ENCODE measurements at regions not wholly inside any gene's neighbourhood (a gene's known extent, or its start where the extent isn't known, plus 50 kb on each side); places are given as distances from the start of the nearest gene placed in this dataset.
A peak's percentile ranks its signal among the peaks of the same experiment; 100 is the strongest.

DNA sequence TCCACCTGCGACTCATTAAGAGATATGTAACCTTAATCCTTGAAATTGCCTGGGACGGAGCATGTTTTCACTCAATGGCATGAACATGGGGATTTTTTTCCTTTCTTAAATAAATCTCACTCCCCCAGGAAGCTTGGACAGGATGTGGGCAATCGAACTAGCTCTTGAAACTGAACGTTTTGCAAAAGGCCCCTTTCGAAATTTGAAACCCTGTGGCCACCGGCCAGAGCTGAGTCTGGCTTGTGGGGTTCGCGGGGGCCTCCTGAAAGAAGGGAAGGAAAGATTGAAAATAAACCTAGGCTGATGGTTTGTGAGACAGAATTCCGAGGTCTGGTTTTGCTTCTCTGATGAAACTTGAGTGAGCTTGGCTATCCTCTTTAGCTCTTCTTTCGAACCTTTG, 101.4 kb upstream of the RTL1 start:
- DNase-seq = peak; percentile 14

DNA sequence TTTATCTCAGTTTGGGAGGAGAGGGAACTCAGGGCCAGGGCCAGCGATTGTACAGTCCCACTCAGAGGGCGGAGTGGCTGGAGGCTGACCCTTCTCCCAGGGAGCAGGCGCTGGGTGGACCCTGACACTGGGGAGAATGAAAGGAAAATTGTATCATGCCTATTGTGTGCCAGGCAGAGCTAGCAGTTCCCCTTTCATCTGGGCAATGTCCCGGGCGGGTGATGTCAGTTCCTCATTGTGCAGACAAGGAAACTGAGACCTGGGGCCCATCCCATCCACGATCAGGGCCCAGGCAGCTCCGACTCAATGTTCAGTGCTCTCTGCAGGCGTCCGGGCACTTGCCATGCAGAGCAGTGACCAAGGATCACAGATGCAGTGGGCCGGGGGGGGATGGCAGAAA, 101.9 kb upstream of the RTL1 start:
- DNase-seq = peak; percentile 61

DNA sequence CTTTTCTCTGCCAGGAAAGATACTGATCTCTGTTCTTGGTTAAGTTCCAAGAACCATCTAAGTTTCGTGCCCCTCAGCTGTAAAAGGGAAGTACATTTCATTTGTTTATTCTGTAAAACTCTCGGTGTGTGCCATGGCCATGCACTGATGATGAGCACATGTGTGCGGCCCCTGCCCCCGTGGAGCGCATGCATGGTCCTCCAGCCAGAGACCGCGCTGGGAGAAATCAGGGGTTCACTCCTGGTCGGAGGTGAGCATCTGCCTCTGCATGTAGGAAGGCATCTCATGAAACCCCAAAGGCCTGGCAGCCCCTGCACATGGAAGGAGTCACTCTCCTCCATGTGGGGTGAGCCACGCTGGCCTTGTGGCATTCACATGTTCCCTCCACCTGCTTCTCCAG, 102.5 kb upstream of the RTL1 start:
- peak; percentile 4 for DNase-seq

DNA sequence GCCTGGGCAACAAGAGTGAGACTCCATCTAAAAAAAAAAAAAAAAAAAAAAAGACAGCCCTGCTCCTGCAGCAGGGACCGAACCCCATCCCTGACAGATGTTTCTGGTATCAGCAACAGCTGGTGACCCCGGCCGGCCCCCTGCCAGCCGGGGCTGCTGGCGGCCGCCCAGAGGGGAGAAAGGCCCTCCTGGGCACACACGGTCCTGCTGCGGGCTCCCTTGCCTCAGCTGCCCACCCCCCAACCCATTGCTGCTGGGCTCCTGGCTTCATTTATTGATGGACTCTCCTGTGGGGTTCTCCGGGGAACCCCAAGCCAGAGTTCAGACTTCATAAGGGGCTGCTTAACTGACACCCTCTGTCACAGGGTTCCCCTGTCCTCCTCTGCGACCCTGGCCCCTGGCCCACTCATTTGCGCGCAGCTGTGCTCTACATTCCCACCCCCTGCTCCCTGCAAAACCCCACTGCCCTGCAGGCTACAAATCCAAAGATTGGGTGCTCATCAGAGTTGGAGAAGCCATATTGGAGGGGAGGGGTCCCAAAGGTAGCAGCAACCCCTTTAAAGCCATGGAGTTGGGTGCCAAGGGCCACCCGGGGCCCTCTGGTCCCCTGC, 103.6 kb upstream of the RTL1 start:
- DNase-seq = no peak

DNA sequence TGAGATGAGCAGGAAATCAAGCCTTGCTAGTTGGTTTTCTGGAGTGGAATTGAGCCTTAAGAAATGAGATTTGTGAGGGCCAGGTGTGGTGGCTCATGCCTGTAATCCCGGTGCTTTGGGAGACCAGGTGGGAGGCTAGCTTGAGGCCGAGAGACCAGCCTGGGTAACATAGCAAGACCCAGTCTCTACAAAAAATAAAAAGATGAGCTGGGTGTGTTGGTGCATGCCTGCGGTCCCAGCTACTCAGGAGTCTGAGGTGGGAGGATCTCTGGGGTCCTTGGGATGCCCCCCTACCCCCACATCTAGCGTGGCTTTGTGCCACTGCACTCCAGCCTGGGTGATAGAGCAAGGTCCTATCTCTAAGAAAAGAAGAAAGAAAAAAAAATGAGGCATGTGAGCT, 104.2 kb upstream of the RTL1 start:
- DNase-seq = no peak

DNA sequence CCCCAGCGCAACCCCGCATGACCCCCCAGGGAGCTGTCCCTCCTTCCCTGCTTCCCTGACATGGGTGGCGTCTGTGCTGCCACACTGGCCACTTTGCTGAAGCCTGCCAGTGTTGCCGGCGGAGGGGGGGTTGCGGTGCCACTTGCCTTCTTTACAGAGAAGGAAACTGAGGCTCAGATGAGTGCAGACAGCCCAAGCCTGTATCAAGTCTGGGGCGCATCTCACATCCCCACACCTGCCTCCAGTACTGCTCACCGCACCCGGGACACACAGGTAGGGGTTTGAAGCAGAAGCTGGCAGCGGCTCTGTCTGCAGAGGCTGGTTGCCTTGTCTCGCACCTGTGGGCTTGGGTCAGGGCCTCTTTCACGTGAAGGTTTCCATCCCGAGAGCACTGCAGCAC, 104.7 kb upstream of the RTL1 start:
- DNase-seq = no peak

DNA sequence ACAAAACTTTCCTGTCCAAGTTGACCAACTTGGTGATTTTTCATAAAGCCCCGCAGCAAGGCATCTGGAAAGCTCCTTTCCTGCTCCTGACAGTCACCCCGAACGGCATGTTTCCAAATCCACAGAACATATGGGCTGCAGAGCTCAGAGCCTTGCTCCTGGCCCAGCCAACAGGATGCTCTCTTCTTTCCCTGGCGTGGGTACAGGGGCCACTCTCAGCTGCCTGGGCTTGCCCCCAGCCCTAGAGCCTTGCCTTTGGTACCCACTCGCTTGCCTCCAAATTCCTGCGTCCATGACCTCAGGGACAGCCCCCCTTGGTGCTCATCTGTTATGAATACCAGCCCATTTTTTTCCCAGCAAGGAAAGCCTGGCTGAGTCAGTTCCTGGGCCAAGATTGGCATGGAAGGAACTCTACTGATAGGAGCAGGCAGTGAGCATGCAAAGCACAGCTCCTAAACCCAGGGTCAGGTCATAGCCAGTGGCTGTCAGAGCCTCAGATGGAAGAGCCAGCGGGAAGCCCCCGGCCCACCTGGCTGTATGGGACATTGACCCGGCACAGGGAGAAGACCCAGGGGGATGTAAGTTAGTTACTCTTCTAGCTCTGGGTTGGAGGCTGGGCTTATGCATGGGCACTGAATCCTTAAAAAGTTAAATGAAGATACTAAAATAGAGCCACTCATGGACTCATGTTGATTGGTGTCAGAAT, 105.3 kb upstream of the RTL1 start:
- DNase-seq = no peak

DNA sequence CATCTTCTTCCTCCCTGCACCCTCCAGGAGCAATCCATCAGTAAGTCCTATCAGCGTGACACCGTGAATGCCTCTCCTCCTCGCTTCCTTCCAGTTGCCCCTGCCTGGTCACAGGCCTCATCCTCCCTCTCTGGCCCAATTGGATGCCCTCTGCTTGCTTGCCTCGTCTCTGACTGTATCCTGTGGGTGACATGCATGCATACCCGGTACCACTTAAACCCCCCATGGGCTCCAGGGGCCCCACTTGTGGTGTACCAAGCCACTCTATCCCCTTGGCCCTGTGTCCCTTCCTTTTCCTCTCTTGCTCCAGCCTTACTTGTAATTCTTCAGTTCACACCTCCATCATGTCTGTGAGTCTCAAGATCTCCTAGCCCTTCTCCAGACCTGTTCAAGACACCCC, 106.0 kb upstream of the RTL1 start:
- DNase-seq = no peak

DNA sequence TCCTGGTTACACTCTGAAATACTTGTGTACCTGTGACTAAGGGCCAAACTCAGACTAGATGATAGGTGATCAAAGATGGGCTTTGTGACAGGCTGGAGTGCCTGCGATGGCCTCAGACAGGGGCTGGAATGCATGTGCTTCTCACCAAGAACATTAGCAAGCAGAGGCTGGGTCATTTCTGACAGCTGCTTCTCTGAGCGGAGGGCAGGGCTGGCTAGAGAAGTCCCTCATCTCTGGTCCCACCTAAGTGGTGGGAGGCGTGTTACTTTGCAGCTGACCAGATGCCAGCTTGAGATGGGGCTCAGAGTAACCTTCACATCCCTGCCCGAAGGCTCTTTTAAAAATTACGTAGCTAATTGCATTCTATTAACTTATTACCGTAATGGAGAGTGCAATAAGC, 106.8 kb upstream of the RTL1 start:
- DNase-seq = no peak

DNA sequence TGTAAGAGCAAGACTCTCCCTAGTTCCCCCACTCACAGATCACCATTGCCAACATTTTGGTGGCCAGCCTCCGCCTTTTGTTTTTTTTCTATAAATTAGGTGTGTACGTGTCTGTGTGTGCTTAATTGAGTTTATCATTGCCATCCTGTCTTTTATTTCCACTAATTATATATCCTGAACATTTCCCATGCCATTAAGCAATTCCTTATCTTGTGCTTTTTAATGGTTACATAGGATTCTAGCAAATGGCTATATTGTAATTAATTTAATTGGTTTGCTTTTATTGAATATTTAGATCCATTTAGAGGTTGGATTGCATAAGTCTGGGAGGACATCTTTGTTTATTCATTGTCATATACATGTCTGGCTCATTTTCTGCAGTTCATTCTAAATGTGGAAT, 107.3 kb upstream of the RTL1 start:
- no peak for DNase-seq

DNA sequence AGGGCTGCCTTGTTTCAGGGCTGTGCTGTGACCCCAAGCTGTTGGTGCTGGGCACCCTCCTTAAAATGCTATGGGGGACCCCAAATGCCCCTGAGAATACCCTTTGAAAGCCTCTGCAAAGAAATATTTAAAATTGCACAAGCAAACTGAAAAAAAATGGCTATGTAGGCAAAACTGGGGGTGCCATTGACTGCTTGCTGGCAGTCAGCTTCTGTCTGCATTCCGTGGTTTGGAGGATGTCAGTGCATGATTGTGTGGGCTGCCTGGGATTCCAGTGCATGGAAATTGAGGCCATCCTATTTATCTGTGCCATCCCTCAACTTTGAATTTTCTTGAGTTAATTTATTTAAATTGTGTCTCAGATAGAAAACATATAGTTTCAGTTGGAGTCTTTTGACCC, 113.7 kb upstream of the RTL1 start:
- DNase-seq = no peak

DNA sequence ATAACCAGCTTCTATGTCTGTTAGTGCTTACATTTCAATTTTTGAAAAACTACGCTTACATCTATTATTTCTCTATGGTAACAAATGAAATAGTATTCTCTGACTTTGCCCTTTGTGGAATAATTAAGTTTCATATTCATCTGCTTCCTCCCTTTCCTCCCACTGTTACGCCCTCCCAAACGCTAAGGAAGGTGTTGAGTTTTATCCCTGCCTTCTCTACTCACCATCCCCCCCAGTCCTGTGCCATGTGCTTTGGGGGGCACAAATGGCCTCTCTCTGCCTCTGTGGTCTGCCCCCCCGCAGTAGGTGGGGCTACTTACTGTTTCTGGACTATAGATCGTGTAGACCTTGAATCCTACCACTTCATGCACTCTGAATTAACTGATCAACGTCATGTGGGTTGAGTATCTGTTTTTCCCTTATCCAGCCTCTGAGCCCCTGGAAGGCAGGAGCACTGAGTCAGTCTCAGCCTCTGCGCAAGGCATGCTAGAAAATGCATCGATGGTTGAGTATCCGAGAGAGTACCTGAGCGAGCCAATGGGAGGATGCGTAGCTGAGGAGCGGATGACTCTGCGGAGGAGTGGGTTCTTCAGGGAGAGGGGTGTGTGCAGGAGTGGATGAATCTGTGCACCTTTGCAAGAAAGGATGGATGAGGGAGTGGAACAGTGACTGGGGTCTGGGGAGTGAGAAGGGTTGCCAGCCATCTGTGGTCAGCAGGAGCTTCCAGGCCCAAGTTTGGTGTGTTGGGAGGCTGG, 114.5 kb upstream of the RTL1 start:
- no peak for DNase-seq

DNA sequence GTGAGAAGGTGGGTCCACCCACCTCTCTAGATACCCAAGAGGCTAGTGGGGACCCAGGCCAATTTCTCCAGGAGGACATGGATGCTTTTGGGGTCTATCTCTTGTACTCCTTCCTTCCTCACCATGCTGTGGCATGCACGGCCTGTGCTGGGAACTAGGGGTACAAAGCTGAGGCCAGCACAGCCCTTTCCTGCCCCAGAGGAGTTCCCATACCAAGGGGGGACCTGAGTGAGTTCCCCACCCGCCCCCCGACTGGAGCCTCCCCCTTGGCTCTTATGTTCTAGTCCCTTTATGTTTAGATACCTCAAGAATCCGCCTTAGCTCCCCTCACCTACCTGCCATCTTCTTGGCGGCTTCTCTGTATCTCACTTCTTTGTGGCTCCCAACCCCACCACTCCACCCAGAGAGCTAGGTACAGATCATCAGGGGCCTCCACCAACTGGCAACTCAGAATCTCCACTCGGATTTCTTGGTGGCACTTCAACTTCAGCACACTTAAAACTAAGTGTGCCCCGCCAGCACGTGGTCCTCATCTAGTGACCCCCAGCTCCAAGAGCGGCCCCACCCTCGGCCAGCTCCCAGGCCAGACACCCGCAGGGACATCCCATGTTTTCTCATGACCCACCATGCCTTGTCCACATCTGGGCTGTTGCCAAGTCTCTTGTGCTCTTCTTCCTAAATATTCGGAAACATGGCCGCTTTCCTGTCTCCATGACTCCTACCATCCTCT, 115.2 kb upstream of the RTL1 start:
- DNase-seq = no peak

DNA sequence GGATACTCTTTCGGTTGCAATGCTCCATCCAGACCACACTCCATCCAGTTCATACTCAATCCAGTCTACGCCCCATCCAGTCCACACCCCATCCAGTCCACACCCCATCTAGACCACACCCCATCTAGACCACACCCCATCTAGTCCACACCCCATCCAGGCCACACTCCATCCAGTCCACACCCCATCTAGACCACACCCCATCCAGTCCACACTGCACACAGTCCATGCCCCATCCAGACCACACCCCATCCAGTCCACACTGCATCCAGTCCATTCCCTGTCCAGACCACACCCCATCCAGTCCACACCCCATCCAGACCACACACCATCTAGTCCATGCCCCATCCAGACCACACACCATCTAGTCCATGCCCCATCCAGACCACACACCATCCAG, 116.0 kb upstream of the RTL1 start:
- DNase-seq = no peak

DNA sequence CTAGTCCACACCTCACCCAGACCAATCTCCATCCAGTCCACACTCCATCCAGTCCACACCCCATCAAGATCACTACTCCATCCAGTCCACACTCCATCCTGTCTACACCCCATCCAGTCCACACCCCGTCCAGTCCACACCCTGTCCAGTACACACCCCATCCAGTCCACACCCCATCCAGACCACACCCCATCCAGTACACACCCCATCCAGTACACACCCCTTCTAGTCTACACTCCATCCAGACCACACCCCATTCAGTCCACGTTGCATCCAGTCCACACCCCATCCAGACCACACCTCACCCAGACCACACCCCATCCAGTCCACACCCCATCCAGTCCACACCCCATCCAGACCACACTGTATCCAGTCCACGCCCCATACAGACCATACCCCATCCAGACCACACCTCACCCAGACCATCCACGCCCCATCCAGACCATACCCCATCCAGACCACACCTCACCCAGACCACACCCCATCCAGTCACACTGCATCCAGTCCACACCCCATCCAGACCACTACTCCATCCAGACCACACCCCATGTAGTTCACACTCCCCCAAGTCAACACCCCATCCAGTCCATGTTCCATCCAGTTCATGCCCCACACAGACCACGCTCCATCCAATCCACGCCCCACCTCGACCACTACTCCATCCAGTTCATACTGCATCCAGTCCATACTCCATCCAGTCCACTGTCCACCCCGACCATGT, 116.6 kb upstream of the RTL1 start:
- no peak for DNase-seq

DNA sequence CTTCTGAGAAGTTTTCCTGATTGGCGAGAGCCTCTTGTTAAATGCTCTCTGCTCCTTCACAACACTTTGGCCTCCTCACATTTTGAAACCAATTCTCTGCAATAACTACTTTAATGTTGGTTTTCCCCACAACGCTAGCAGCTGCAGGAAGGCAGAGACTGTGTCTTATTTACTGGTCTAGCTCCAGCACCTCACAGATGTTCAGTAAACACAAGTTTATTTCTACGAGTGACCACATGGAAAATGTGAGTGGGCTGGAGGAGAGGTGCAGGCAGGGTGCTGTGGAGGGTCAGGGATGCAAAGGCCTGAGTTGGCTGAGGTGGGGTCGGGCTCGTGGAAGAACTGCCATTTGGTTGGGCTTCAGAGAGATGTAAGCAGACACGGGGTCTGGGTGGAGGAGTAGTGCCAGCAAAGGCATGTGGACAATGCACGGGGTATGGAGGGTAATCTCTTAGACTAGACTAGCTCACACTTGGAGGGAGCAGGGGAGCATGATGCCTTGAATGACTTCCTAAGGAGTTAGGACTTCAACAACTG, 117.4 kb upstream of the RTL1 start:
- DNase-seq = no peak

DNA sequence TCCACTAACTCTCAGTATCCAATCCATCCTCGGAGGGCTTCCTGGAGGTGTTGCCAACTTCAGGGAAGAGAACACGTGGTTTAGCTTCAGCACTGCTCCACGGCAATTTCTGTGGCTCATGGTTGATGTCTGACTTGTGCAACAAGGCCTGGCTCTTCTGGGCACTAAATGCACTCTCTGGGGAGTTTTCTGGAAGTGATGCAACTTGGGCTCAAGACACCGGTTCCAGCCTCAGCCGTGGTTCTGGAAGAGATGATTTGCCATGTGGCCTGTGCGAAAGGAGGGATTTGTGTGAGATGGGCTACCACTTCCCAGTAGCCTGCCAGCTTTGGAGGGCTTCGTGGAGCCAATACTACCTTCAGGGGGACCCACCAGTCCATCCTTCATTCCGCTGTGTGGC, 118.6 kb upstream of the RTL1 start:
- no peak for DNase-seq

DNA sequence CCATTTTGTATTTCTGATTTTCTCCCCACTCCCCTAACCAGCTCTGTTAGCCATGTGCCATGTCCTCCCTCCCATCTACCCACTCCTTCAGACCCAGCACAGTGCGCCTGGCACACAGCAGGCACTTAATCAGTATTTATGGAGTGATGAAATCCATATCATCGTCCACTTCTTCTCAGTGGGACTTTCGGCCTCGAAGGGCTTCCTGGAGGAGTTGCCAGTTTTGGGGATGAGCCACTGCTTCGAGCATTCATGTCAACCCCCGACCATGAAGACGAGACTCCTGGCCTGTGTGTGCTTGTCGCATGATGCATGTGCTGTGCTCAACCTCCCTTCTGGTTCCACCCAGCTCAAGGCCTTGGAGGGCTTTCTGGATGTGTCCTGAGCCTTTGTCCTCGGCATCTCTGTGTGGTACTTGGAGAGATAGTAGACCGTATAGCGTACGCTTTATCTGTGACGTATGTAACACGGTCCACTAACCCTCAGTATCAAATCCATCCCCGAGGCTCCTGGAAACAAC, 119.5 kb upstream of the RTL1 start:
- DNase-seq = no peak

DNA sequence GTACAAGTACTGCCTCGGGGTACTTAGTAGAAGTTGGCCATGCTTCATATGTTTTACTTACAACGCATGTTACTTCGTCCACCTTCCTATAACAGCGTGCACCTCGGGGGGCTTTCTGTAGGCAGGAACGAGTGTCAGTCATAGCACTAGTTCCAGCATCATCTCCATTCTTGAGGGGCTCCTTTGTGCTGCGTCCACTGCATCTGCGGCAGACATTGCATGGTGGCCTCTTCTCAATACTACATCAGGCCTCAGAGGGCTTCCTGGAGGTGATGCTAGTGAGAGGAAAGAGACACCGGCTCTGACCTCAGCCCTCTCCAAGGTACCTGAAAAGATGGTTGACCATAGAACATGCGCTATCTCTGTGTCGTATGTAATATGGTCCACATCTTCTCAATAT, 121.2 kb upstream of the RTL1 start:
- no peak for DNase-seq

DNA sequence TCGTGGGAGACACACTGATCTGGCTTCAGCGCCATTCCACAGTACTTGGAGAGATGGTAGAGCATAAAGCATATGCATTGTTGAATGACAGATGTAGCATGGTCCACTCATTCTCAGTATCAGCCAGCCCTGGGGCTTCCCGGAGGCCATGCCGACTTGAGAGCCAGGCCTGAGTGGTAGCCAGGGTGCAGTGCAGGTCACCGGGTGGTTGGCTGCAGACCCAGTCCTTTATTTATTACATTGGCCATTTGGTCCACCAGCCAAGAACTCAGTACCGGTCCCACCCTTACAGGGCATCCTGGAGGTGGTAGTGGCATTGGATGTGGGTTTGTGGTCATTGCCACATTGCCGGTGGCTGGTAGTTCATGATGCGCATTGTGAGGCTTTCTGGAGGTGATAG, 121.6 kb upstream of the RTL1 start:
- DNase-seq = no peak

DNA sequence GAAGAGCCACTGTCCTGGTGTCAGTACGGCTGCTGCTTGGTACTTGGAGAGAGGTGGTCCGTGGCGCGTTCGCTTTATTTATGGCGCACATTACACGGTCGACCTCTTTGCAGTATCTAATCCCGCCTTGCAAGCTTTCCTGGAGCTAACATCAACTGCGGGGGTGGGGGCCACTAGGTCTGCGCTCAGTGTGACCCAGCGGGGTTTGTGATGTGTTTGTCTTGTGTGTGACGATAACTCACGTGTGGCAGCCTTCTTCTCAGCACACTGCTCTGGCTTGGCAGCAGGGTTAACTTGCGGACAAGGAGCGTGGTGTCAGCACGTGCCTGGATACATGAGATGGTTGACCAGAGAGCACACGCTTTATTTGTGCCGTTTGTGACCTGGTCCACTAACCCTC, 122.2 kb upstream of the RTL1 start:
- no peak for DNase-seq

DNA sequence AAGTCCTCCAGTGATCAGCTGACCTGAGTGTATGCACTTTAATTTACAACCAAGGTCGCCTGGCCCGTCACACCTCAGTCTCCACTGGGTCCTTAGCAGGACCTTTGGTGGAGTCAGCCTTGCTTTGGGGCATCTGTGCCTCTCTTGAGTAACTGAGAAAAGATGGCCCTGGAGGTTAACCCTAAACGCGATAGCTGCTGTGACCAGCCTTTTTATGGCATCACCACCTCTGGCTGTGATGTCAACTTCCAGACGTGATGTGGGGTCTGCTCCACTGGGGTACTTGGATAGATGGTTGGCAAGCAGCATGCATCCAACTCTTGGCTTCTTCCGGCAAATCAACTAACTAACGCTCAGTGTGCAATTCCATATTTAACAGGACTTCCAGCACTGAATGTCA, 122.8 kb upstream of the RTL1 start:
- DNase-seq = no peak

DNA sequence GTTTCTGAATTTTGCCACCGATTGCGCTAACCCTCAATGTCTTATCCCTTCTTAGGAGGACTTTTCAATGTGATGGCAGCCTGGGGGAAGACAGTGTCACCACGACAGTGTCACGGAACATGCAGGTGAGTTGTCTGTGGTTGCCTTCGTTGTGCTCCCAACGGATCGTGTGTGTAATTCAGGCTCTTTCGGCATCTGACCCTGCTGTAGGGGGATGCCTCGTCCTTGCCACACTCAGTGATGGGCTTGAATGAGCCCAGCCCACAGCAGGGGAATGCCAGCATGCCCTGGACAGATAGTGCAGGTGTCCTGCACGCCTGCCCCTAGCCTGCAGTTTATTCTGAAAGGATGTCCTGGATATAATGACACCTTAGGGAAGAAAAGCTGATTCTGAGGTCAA, 123.8 kb upstream of the RTL1 start:
- no peak for DNase-seq
